HFF-Myc (cell line): ENCODE measurements at regions not wholly inside any gene's neighbourhood (a gene's known extent, or its start where the extent isn't known, plus 50 kb on each side); places are given as distances from the start of the nearest gene placed in this dataset.

Source experiments
- DNase-seq: peaks from one replicate; pipeline ENCODE4 v3.0.0-alpha.2; 2011; ENCODE audit warnings: low read depth; ENCODE audit errors: extremely low read depth
- H3K4me3 ChIP-seq: replicated peaks from 2 replicates; pipeline ENCODE4 v1.5.1; 2011; ENCODE audit warnings: low read depth, mild to moderate bottlenecking, control low read depth, low read length
- TF ChIP-seq, protein P1 (sequence below): IDR thresholded peaks from 2 replicates; pipeline ENCODE4 v1.5.1; 2012; ENCODE audit warnings: mild to moderate bottlenecking, low read depth, low read length, control low read depth; ENCODE audit errors: missing control alignments

- TF ChIP-seq, protein P1, sequence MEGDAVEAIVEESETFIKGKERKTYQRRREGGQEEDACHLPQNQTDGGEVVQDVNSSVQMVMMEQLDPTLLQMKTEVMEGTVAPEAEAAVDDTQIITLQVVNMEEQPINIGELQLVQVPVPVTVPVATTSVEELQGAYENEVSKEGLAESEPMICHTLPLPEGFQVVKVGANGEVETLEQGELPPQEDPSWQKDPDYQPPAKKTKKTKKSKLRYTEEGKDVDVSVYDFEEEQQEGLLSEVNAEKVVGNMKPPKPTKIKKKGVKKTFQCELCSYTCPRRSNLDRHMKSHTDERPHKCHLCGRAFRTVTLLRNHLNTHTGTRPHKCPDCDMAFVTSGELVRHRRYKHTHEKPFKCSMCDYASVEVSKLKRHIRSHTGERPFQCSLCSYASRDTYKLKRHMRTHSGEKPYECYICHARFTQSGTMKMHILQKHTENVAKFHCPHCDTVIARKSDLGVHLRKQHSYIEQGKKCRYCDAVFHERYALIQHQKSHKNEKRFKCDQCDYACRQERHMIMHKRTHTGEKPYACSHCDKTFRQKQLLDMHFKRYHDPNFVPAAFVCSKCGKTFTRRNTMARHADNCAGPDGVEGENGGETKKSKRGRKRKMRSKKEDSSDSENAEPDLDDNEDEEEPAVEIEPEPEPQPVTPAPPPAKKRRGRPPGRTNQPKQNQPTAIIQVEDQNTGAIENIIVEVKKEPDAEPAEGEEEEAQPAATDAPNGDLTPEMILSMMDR: no peak
- DNase-seq: peak; percentile 9
- no peak overlapping the region for H3K4me3 ChIP-seq
Observed at GRCh38 chr16:27726621-27727261, 176.8 kb downstream of the KATNIP start.

DNA sequence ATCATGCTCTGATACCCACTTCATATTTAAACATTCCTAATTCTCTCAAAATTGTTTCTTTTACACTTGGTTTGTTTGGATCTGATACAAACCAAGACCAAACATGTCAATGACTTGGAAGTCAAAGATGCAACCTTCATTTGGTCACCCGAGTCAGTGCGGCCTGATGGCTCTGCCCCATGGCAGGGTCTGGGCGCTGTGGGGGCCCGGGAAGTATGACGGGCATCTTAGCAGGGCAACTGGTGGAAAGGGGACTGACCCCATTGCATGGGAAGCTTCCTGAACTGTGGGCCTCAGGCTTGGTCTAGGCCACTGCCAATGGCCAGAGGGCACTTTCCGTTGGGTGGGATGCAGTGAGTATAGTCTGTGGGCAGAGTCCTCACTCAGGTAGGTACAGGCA is 178.0 kb downstream of the KATNIP start:
- DNase-seq: no peak
- no peak overlapping the region for H3K4me3 ChIP-seq
- TF ChIP-seq, protein P1: no peak

GRCh38 chr16:27728691-27729090 is 178.7 kb downstream of the KATNIP start:
- H3K4me3 ChIP-seq: no peak overlapping the region
- TF ChIP-seq, protein P1: no peak
- no peak for DNase-seq

GRCh38 chr16:27729516-27730304 is 179.8 kb downstream of the KATNIP start:
- no peak for DNase-seq
- TF ChIP-seq, protein P1: no peak
- no peak overlapping the region for H3K4me3 ChIP-seq

DNA sequence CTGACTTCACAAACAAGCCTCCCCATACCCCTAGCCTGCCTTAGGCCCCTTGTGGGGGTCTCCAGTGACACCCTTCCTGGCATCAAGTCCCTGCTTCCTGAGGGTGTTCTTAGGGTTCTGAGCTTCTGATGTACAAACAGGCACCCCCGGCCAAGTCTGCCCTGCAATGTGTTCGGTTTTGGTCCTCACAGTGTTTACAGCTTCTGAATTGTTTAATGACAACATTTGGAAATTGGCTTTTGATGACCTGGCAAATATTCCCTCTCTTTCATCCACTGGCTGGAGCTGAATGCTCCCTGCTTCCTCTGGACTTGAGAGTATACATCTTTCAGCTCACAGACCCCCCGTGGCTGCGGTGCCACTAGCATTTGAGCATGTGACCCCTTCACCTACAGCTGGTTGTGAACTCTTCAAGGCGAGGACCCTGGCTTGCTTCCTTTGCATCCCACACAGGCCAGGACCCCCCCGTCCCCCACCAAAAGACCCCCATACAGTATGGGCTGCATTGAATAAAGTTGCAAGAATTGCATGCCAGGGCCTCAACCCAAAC is 180.8 kb downstream of the KATNIP start:
- TF ChIP-seq, protein P1: no peak
- no peak overlapping the region for H3K4me3 ChIP-seq
- DNase-seq: no peak

DNA sequence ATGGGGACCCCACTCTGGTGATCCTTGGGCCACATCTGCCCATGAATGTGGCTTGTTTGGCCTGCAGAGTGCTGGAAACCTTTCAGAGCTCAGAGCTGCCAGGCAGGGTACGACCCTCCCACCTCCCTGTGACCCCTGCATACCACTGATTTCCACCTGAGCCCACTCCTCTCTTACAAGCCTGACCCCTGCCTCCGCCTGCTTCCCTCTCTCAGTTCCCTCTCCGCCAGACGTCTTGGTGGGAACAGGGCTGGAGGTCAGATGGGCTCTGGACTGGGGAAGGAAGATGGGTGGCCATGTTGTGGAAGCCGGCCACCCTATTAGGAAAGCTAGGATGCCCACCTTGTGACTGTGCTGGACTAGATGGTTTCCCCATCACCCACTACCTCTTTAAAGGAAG is 185.1 kb downstream of the KATNIP start:
- no peak for DNase-seq
- TF ChIP-seq, protein P1: no peak
- H3K4me3 ChIP-seq: no peak overlapping the region
